ENCODE measurements at regions not wholly inside any gene's neighbourhood (a gene's known extent, or its start where the extent isn't known, plus 50 kb on each side); places are given as distances from the start of the nearest gene placed in this dataset.
"Not testable (repeated sequence)": the region's sequence is repeated elsewhere in the genome, so short reads cannot be mapped to it uniquely, and the experiment has no call there.

GRCh38 chr6:141050471-141050870 lies 1082.3 kb upstream of the GJE1 start:
- Histone ChIP-seq H2AFZ (ENCODE audit: low read depth, low read length) (no peak overlapping the region), H3K14ac (ENCODE audit: low read length in 2 of 2) (no peak overlapping the region), H4K8ac (ENCODE audit: low read length) (no peak overlapping the region), H3K4ac (ENCODE audit: low read depth in 1 of 2, low read length in 2 of 2) (no peak overlapping the region), H3K36me3 (ENCODE audit: control insufficient read depth in 1 of 2, insufficient read depth in 2 of 2, low read depth in 1 of 2, low read length in 2 of 2) (no peaks in the 10 kb centered on the region), H3K27me3 (ENCODE audit: control insufficient read depth in 1 of 2, insufficient read depth in 1 of 2, low read length in 2 of 2) (no peaks in the 10 kb centered on the region), H4K91ac (ENCODE audit: low read length) (no peak overlapping the region), H3K9me3 (ENCODE audit: control insufficient read depth, low read length) (peaks cover 8% of the 10 kb centered on the region), H3K4me3 (ENCODE audit: insufficient read depth in 1 of 2, low read depth in 1 of 2, low read length in 2 of 2) (no peak overlapping the region), H2AK5ac (ENCODE audit: low read length, severe bottlenecking) (no peak overlapping the region), H2BK12ac (ENCODE audit: low read length in 2 of 2) (no peak overlapping the region), H3K27ac (ENCODE audit: low read length, poor library complexity, severe bottlenecking) (no peak overlapping the region), H3K79me1 (replicated peaks; ENCODE audit: low read length, poor library complexity, severe bottlenecking) (no peaks in the 10 kb centered on the region), H3K18ac (ENCODE audit: low read depth in 1 of 2, low read length in 2 of 2) (no peak overlapping the region), H2BK120ac (ENCODE audit: low read depth, low read length) (no peak overlapping the region), H3K9ac (ENCODE audit: low read length) (no peak overlapping the region), H2BK5ac (ENCODE audit: low read depth, low read length, poor library complexity, severe bottlenecking) (no peak overlapping the region), H3K23ac (ENCODE audit: low read length in 2 of 2) (no peak overlapping the region), H3K4me1 (ENCODE audit: control insufficient read depth, insufficient read depth, low read depth, low read length) (no peaks in the 10 kb centered on the region), H3K4me2 (ENCODE audit: low read length, poor library complexity, severe bottlenecking) (no peak overlapping the region), H2BK15ac (ENCODE audit: low read depth, poor library complexity, severe bottlenecking) (no peak overlapping the region)
- 100% methylated on average over 1 of the region's 1 CpG for WGBS
- no peak for DNase-seq

GRCh38 chr6:141048451-141048850 lies 1084.3 kb upstream of the GJE1 start:
- Histone ChIP-seq H3K4me3 (ENCODE audit: insufficient read depth in 1 of 2, low read depth in 1 of 2, low read length in 2 of 2) (no peak overlapping the region), H2AK5ac (ENCODE audit: low read length, severe bottlenecking) (no peak overlapping the region), H2AFZ (ENCODE audit: low read depth, low read length) (no peak overlapping the region), H3K9ac (ENCODE audit: low read length) (no peak overlapping the region), H4K91ac (ENCODE audit: low read length) (no peak overlapping the region), H3K14ac (ENCODE audit: low read length in 2 of 2) (no peak overlapping the region), H3K27me3 (ENCODE audit: control insufficient read depth in 1 of 2, insufficient read depth in 1 of 2, low read length in 2 of 2) (no peaks in the 10 kb centered on the region), H3K27ac (ENCODE audit: low read length, poor library complexity, severe bottlenecking) (no peak overlapping the region), H3K18ac (ENCODE audit: low read depth in 1 of 2, low read length in 2 of 2) (no peak overlapping the region), H3K4me2 (ENCODE audit: low read length, poor library complexity, severe bottlenecking) (no peak overlapping the region), H4K8ac (ENCODE audit: low read length) (no peak overlapping the region), H3K9me3 (ENCODE audit: control insufficient read depth, low read length) (peaks cover 8% of the 10 kb centered on the region), H2BK12ac (ENCODE audit: low read length in 2 of 2) (no peak overlapping the region), H3K36me3 (ENCODE audit: control insufficient read depth in 1 of 2, insufficient read depth in 2 of 2, low read depth in 1 of 2, low read length in 2 of 2) (no peaks in the 10 kb centered on the region), H2BK15ac (ENCODE audit: low read depth, poor library complexity, severe bottlenecking) (no peak overlapping the region), H3K4ac (ENCODE audit: low read depth in 1 of 2, low read length in 2 of 2) (no peak overlapping the region), H2BK120ac (ENCODE audit: low read depth, low read length) (no peak overlapping the region), H3K23ac (ENCODE audit: low read length in 2 of 2) (no peak overlapping the region), H3K4me1 (ENCODE audit: control insufficient read depth, insufficient read depth, low read depth, low read length) (no peaks in the 10 kb centered on the region), H2BK5ac (ENCODE audit: low read depth, low read length, poor library complexity, severe bottlenecking) (no peak overlapping the region), H3K79me1 (replicated peaks; ENCODE audit: low read length, poor library complexity, severe bottlenecking) (no peaks in the 10 kb centered on the region)
- DNase-seq: no peak
- WGBS: no CpG with 5 or more reads among the region's 1 CpG

- not testable (repeated sequence) for H3K14ac ChIP-seq (ENCODE audit: low read length in 2 of 2); H2BK15ac ChIP-seq (ENCODE audit: low read depth, poor library complexity, severe bottlenecking); H3K23ac ChIP-seq (ENCODE audit: low read length in 2 of 2); H2AK5ac ChIP-seq (ENCODE audit: low read length, severe bottlenecking); H2BK120ac ChIP-seq (ENCODE audit: low read depth, low read length); H2BK12ac ChIP-seq (ENCODE audit: low read length in 2 of 2); H3K4me3 ChIP-seq (ENCODE audit: insufficient read depth in 1 of 2, low read depth in 1 of 2, low read length in 2 of 2); H2BK5ac ChIP-seq (ENCODE audit: low read depth, low read length, poor library complexity, severe bottlenecking); H3K18ac ChIP-seq (ENCODE audit: low read depth in 1 of 2, low read length in 2 of 2); H3K4ac ChIP-seq (ENCODE audit: low read depth in 1 of 2, low read length in 2 of 2); H3K27ac ChIP-seq (ENCODE audit: low read length, poor library complexity, severe bottlenecking); H3K4me1 ChIP-seq (ENCODE audit: control insufficient read depth, insufficient read depth, low read depth, low read length); H3K79me1 ChIP-seq (replicated peaks; ENCODE audit: low read length, poor library complexity, severe bottlenecking); H2AFZ ChIP-seq (ENCODE audit: low read depth, low read length); H3K9ac ChIP-seq (ENCODE audit: low read length); H3K27me3 ChIP-seq (ENCODE audit: control insufficient read depth in 1 of 2, insufficient read depth in 1 of 2, low read length in 2 of 2); H3K36me3 ChIP-seq (ENCODE audit: control insufficient read depth in 1 of 2, insufficient read depth in 2 of 2, low read depth in 1 of 2, low read length in 2 of 2); H4K91ac ChIP-seq (ENCODE audit: low read length); H3K4me2 ChIP-seq (ENCODE audit: low read length, poor library complexity, severe bottlenecking); H4K8ac ChIP-seq (ENCODE audit: low read length)
- peak; percentile 29 for DNase-seq
- peaks cover 12% of the 10 kb centered on the region for H3K9me3 ChIP-seq (ENCODE audit: control insufficient read depth, low read length)
Measured at GRCh38 chr6:141046496-141046895, 1086.2 kb upstream of the GJE1 start.

- WGBS: 92% methylated on average over 13 of the region's 14 CpGs
- Histone ChIP-seq H3K9me3 (ENCODE audit: control insufficient read depth, low read length) (peaks cover 4% of the 10 kb centered on the region), H2BK120ac (ENCODE audit: low read depth, low read length) (no peak overlapping the region), H3K79me1 (replicated peaks; ENCODE audit: low read length, poor library complexity, severe bottlenecking) (no peaks in the 10 kb centered on the region), H2AK5ac (ENCODE audit: low read length, severe bottlenecking) (no peak overlapping the region), H3K14ac (ENCODE audit: low read length in 2 of 2) (no peak overlapping the region), H3K36me3 (ENCODE audit: control insufficient read depth in 1 of 2, insufficient read depth in 2 of 2, low read depth in 1 of 2, low read length in 2 of 2) (no peaks in the 10 kb centered on the region), H2BK15ac (ENCODE audit: low read depth, poor library complexity, severe bottlenecking) (no peak overlapping the region), H3K4me1 (ENCODE audit: control insufficient read depth, insufficient read depth, low read depth, low read length) (no peaks in the 10 kb centered on the region), H3K4ac (ENCODE audit: low read depth in 1 of 2, low read length in 2 of 2) (no peak overlapping the region), H3K27me3 (ENCODE audit: control insufficient read depth in 1 of 2, insufficient read depth in 1 of 2, low read length in 2 of 2) (no peaks in the 10 kb centered on the region), H3K4me2 (ENCODE audit: low read length, poor library complexity, severe bottlenecking) (no peak overlapping the region), H2BK12ac (ENCODE audit: low read length in 2 of 2) (no peak overlapping the region), H3K23ac (ENCODE audit: low read length in 2 of 2) (no peak overlapping the region), H2BK5ac (ENCODE audit: low read depth, low read length, poor library complexity, severe bottlenecking) (no peak overlapping the region), H3K9ac (ENCODE audit: low read length) (no peak overlapping the region), H4K8ac (ENCODE audit: low read length) (no peak overlapping the region), H3K18ac (ENCODE audit: low read depth in 1 of 2, low read length in 2 of 2) (no peak overlapping the region), H2AFZ (ENCODE audit: low read depth, low read length) (no peak overlapping the region), H3K27ac (ENCODE audit: low read length, poor library complexity, severe bottlenecking) (no peak overlapping the region), H4K91ac (ENCODE audit: low read length) (no peak overlapping the region), H3K4me3 (ENCODE audit: insufficient read depth in 1 of 2, low read depth in 1 of 2, low read length in 2 of 2) (peak overlapping the region in 1 of 2 experiments; percentile 4)
- DNase-seq: no peak
Measured at GRCh38 chr6:141041596-141042087, 1091.1 kb upstream of the GJE1 start.
